Lower leg skin (tissue), 3 donors: ENCODE measurements at regions not wholly inside any gene's neighbourhood (a gene's known extent, or its start where the extent isn't known, plus 50 kb on each side); places are given as distances from the start of the nearest gene placed in this dataset.

ENCODE experiments used
- CTCF ChIP-seq, 3 donors: fragments of 450-650 bp; IDR thresholded peaks; one replicate each; pipeline ENCODE4 v1.5.1; 2016; ENCODE audit warnings: antibody characterized with exemption in 3 of 3, mild to moderate bottlenecking in 3 of 3, moderate library complexity in 2 of 3
- POLR2A ChIP-seq, 2 donors: fragments of 450-650 bp; IDR thresholded peaks; one replicate each; pipeline ENCODE4 v1.6.1; 2016 to 2017; ENCODE audit warnings: antibody characterized with exemption in 2 of 2, mild to moderate bottlenecking in 1 of 2, moderate library complexity in 1 of 2

GRCh38 chrX:77162777-77163176 lies 284.4 kb upstream of the FGF16 start:
- TF ChIP-seq POLR2A (IDR thresholded peaks at IDR 0.05) (no peak), CTCF (IDR thresholded peaks at IDR 0.05) (no peak)
